Myocyte (in vitro differentiated cells): ENCODE measurements at regions not wholly inside any gene's neighbourhood (a gene's known extent, or its start where the extent isn't known, plus 50 kb on each side); places are given as distances from the start of the nearest gene placed in this dataset.

Experiments
- DNase-seq: peaks from one replicate; pipeline ENCODE4 v3.0.0-alpha.2; 2012; ENCODE audit warnings: low read depth

- no peak for DNase-seq
Observed at GRCh38 chr2:140063356-140063755, 1283.2 kb upstream of the NXPH2 start.

GRCh38 chr2:140061240-140061639 lies 1281.0 kb upstream of the NXPH2 start:
- DNase-seq = no peak

- no peak for DNase-seq
Observed at GRCh38 chr2:140057928-140058327, 1277.7 kb upstream of the NXPH2 start.

DNA sequence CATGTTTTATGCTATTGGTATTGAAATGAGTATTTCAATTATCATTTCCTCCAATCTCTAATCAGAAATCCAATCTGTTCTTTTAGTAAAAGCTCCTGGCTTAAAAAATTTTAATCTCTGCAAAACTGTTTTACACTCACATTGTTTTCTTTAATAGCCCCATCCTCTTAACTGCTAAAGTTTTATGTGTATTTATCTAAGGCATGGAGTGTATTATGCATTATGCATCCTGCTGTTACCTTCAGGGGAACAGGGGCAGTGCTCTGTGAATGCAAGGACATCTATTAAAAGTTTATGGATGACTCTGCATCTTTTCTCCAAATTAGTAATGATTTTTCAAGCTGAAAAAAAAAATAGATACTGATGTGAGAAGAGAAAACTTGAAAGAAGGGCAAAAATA lies 1261.6 kb upstream of the NXPH2 start:
- no peak for DNase-seq

- no peak for DNase-seq
Observed at GRCh38 chr2:140041239-140041638, 1261.0 kb upstream of the NXPH2 start.

DNA sequence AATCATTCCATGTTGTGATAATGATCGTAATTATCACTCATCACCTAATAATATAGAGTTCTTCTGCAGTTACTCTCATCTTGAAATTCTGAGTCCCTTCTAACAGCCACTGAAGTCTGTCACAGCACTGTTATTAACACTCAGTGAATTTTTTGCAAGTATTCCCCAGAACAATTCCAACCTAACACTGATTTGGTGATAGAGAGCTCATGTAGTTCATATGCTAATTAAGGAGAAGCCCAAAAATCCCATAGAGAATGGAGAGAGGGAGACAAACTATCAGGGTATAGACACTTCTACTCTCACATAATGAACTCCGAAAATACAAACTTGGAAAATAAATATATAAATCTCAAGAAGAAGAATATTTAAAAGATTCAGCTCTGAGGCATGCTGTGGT lies 1253.4 kb upstream of the NXPH2 start:
- no peak for DNase-seq

- DNase-seq = no peak
Observed at GRCh38 chr2:140027966-140028365, 1247.8 kb upstream of the NXPH2 start.

- DNase-seq = no peak
Observed at GRCh38 chr2:140027320-140027719, 1247.1 kb upstream of the NXPH2 start.

- DNase-seq = no peak
Observed at GRCh38 chr2:140023291-140023690, 1243.1 kb upstream of the NXPH2 start.

DNA sequence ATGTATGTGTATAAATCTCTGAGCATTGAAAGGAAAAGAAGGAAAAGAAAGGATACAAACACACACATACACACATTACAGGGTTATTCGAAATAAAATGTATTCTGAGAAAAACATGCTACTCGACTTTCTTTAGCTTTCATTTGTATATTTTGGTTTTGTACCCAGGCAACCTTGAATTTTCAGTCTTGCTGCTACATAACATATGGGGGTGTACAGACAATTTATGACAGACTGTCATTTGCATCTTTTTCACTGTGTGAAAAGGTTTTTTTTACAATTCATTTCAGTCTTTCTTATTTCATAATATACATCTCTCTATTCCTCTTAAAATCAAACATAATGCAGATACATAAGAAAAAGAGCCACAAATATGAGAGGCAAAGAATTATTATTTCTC lies 1238.4 kb upstream of the NXPH2 start:
- no peak for DNase-seq

DNA sequence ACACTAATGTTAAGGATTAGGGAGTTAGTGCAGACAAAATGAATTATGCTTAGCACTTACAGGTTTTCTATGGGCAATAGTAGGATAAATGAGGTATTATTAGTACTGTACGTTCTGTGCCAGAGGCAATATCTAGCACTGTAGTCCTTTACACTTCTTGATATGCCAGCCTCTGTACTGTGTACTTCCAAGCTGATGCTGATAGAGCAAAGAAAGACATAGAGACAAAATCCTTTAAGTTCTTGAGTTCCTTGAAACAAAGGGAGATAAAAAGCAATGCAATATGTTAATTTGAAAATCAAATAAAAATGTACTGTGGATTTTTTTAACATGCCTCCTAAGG lies 1234.0 kb upstream of the NXPH2 start:
- no peak for DNase-seq

- DNase-seq = no peak
Observed at GRCh38 chr2:140013545-140014203, 1233.5 kb upstream of the NXPH2 start.

DNA sequence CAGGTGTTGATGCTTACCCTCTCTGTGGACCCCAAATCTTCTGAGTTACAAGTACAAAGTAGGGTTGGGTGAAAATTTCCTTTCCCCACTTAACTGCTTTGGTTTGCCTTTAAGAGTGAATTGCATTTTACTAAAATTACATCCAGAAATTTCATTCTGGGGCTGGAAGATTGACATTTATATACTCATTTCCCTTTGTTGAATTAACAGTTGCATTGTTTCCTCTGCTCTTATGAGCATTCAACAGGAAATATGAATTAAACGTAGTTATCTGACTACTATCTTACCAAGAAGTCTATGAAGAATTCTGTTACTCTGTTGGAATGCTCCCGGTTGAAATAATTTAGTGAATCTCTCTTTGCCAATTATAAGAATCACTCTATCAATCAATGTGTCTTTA lies 1231.1 kb upstream of the NXPH2 start:
- no peak for DNase-seq

- DNase-seq = no peak
Observed at GRCh38 chr2:140002110-140002509, 1221.9 kb upstream of the NXPH2 start.

DNA sequence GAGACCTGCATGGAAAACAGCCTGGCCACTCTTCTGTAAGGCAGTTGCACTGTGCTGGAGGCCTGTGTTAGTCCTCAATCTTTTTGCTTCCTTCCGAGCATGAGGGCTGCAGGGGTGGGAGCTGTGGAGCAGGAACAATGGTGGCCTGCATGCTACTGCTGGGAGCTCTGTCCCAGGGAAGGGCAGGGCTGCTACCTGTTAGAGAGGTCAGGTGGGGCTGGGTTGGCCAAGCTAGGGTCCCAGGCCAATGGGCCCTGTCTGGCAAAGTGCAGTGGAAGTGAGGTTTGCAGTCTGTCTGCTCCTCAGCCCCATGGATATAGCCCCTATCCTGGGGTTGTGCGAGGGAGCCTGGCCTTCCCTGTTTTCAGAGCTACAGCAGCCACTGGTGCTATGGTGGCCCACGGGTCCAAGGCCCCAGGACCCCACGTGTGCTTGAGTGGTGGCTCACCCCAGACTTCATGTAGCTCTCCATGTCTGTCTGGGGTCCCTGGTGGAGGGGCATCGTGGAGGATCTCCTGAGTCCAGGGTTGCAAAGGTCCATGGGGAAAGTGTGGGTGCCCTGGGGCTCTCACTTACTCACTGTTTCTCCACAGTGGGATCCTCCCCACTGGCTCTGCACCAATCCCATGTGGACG lies 1212.6 kb upstream of the NXPH2 start:
- DNase-seq = no peak

GRCh38 chr2:139992078-139992477 lies 1211.9 kb upstream of the NXPH2 start:
- DNase-seq = no peak

DNA sequence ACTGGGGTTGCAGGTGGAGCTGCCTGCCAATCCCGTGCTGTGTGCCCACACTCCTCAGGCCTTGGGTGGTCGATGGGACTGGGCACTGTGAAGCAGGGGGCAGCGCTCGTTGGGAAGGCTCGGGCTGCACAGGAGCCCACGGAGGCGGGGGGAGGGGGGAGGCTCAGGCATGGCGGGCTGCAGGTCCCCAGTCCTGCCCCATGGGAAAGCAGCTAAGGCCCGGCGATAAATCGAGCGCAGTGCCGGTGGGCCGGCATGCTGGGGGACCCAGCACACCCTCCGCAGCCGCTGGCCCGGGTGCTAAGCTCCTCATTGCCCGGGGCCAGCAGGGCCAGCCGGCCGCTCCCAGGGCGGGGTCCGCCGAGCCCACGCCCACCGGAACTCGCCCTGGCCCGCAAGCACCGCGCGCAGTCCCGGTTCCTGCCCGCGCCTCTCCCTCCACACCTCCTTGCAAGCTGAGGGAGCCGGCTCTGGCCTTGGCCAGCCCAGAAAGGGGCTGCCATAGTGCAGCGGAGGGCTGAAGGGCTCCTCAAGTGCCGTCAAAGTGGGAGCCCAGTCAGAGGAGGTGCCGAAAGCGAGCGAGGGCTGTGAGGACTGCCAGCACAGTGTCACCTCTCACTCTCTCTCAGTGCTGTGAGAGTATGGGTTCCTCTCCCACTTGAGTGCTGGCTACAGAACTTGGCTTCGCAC lies 1210.6 kb upstream of the NXPH2 start:
- DNase-seq = no peak

DNA sequence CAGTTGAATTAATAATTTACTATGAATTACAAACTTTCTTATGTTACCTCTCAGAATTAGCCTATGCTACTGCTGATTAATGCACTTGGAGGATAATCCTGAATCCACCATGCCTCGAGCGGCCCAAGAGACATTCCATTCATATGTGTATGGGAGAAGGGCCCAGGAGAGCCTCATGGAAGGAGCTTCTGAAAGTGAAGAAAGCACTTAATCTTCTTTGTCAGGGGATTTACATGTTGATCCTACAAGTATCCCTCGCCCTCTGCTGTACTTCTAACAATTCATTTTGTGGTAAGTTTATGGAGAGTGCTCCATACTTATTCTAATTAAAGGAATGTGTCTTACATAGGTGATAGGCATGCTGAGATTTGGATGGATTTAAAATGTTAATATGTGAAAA lies 1189.1 kb upstream of the NXPH2 start:
- no peak for DNase-seq

DNA sequence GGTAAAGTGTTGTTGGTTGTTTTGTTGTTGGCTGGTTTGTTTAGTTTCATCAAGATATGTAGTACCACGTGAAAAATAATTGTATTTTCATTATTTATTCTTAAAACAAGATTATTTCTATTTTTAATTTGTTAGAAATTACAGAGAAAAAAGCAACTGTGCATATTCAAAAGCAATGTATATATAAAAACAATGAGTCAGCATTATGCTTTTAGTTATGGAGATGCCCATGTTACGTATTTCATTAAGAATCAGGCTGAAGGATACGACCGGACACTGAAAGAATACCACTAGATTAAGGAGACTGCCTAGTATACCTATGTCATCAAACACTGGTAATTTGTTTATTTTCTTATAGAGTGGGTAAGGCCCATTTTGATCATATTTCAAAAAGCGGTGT lies 1188.4 kb upstream of the NXPH2 start:
- no peak for DNase-seq

DNA sequence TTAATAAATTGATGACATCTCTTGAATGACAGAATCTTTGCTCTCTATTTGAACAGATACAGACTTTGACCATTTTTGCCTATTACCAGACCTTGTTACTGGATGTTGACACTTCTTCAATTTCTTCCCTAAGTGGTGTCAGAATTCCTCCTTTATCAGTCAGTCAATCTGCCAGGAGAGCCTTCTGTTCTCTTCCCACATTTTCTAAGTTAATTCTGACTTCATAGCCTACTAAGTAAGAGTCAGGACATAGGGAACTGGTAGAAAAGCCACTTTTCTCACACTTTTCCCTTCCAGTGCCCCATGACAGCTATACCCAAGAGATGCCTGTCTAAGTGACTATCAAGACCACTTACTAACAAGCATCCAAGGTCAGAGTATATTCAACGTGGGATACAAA lies 1187.5 kb upstream of the NXPH2 start:
- DNase-seq = no peak

GRCh38 chr2:139964721-139965440 lies 1184.7 kb upstream of the NXPH2 start:
- DNase-seq = no peak

- DNase-seq = no peak
Observed at GRCh38 chr2:139963863-139964355, 1183.7 kb upstream of the NXPH2 start.
